SK-N-SH treated with all-trans-retinoic acid at 6 μM for 48 hours (cell line): ENCODE measurements at regions not wholly inside any gene's neighbourhood (a gene's known extent, or its start where the extent isn't known, plus 50 kb on each side); places are given as distances from the start of the nearest gene placed in this dataset.

Experiments used
- ARNTL ChIP-seq: fragments of 450-650 bp; formaldehyde crosslinking; IDR thresholded peaks from 2 replicates; pipeline ENCODE4 v1.5.0; 2020; ENCODE audit warnings: low read depth, mild to moderate bottlenecking, moderate library complexity, borderline replicate concordance
- CREB5 ChIP-seq: fragments of 250-450 bp; sonication (Bioruptor Pico); IDR thresholded peaks from 2 replicates; pipeline ENCODE4 v1.5.1; 2020; ENCODE audit warnings: low read depth, mild to moderate bottlenecking, moderate library complexity
- CSDC2 ChIP-seq: fragments of 250-450 bp; sonication (Bioruptor Pico); IDR thresholded peaks from 2 replicates; pipeline ENCODE4 v1.5.0; 2020; ENCODE audit warnings: mild to moderate bottlenecking, moderate library complexity
- GLIS3 ChIP-seq: fragments of 250-450 bp; sonication (Bioruptor Pico); IDR thresholded peaks from 2 replicates; pipeline ENCODE4 v1.5.0; 2020; ENCODE audit warnings: mild to moderate bottlenecking, moderate library complexity
- ISL1 ChIP-seq: fragments of 250-450 bp; sonication (Bioruptor Pico); IDR thresholded peaks from 2 replicates; pipeline ENCODE4 v2.1.2; 2022; ENCODE audit warnings: mild to moderate bottlenecking, moderate library complexity
- PATZ1 ChIP-seq: fragments of 250-450 bp; sonication (Bioruptor Pico); IDR thresholded peaks from 2 replicates; pipeline ENCODE4 v1.8.0; 2020; ENCODE audit warnings: mild to moderate bottlenecking, moderate library complexity, borderline replicate concordance
- RARB ChIP-seq: fragments of 250-450 bp; sonication (Bioruptor Pico); IDR thresholded peaks from 2 replicates; pipeline ENCODE4 v1.8.0; 2021; ENCODE audit warnings: mild to moderate bottlenecking, moderate library complexity
- ZC3H10 ChIP-seq: fragments of 250-450 bp; sonication (Bioruptor Pico); IDR thresholded peaks from 2 replicates; pipeline ENCODE4 v1.5.1; 2021; ENCODE audit warnings: mild to moderate bottlenecking, moderate library complexity
- ZFP3 ChIP-seq: fragments of 250-450 bp; sonication (Bioruptor Pico); IDR thresholded peaks from 2 replicates; pipeline ENCODE4 v1.5.0; 2020; ENCODE audit warnings: mild to moderate bottlenecking, moderate library complexity
- ZFP30 ChIP-seq: fragments of 450-650 bp; formaldehyde crosslinking; IDR thresholded peaks from 2 replicates; pipeline ENCODE4 v1.5.0; 2022; ENCODE audit warnings: mild to moderate bottlenecking, moderate library complexity

DNA sequence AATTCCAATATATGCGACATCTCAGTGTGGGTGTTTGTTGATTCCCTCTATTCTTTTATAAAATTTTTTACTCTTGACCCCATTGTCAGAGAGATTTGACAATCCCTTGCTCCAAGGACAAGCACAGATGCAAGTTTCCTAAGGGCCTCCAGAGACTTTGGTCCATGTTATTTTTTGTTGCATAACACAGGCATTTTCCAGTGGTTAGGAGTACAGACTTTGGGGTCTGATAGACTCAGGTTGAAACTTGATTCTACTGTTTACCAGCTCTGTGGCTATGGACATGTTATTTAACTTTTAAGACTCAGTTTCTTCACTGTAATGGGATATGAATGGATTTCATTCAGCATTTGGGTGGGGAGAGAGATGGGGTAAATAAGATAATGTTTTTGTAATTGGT lies 361.3 kb downstream of the ENC1 start:
- TF ChIP-seq CREB5 (CRISPR knock-in tag) (no peak), ISL1 (CRISPR knock-in tag) (no peak), ZC3H10 (no peak), PATZ1 (CRISPR knock-in tag) (no peak), GLIS3 (CRISPR knock-in tag) (no peak), ZFP30 (no peak), ZFP3 (CRISPR knock-in tag) (no peak), CSDC2 (CRISPR knock-in tag) (no peak), ARNTL (CRISPR knock-in tag) (no peak), RARB (no peak)
